SK-N-SH treated with all-trans-retinoic acid at 6 μM for 48 hours (cell line): ENCODE measurements at regions not wholly inside any gene's neighbourhood (a gene's known extent, or its start where the extent isn't known, plus 50 kb on each side); places are given as distances from the start of the nearest gene placed in this dataset.

ENCODE experiments used
- CREB5 ChIP-seq: fragments of 250-450 bp; sonication (Bioruptor Pico); IDR thresholded peaks from 2 replicates; pipeline ENCODE4 v1.5.1; 2020; ENCODE audit warnings: low read depth, mild to moderate bottlenecking, moderate library complexity
- CSDC2 ChIP-seq: fragments of 250-450 bp; sonication (Bioruptor Pico); IDR thresholded peaks from 2 replicates; pipeline ENCODE4 v1.5.0; 2020; ENCODE audit warnings: mild to moderate bottlenecking, moderate library complexity
- ESRRG ChIP-seq: fragments of 250-450 bp; sonication (Bioruptor Pico); IDR thresholded peaks from 2 replicates; pipeline ENCODE4 v1.6.1; 2021; ENCODE audit warnings: mild to moderate bottlenecking
- GLIS3 ChIP-seq: fragments of 250-450 bp; sonication (Bioruptor Pico); IDR thresholded peaks from 2 replicates; pipeline ENCODE4 v1.5.0; 2020; ENCODE audit warnings: mild to moderate bottlenecking, moderate library complexity
- ISL1 ChIP-seq: fragments of 250-450 bp; sonication (Bioruptor Pico); IDR thresholded peaks from 2 replicates; pipeline ENCODE4 v2.1.2; 2022; ENCODE audit warnings: mild to moderate bottlenecking, moderate library complexity
- PATZ1 ChIP-seq: fragments of 250-450 bp; sonication (Bioruptor Pico); IDR thresholded peaks from 2 replicates; pipeline ENCODE4 v1.8.0; 2020; ENCODE audit warnings: mild to moderate bottlenecking, moderate library complexity, borderline replicate concordance
- POU6F1 ChIP-seq: fragments of 250-450 bp; sonication (Bioruptor Pico); IDR thresholded peaks from 2 replicates; pipeline ENCODE4 v1.8.0; 2021; ENCODE audit warnings: low read depth, mild to moderate bottlenecking, moderate library complexity, borderline replicate concordance
- RARB ChIP-seq: fragments of 250-450 bp; sonication (Bioruptor Pico); IDR thresholded peaks from 2 replicates; pipeline ENCODE4 v1.8.0; 2021; ENCODE audit warnings: mild to moderate bottlenecking, moderate library complexity
- TOX ChIP-seq: fragments of 250-450 bp; sonication (Bioruptor Pico); IDR thresholded peaks from 2 replicates; pipeline ENCODE4 v1.8.0; 2021; ENCODE audit warnings: mild to moderate bottlenecking, moderate library complexity, borderline replicate concordance
- TSHZ2 ChIP-seq: fragments of 250-450 bp; sonication (Bioruptor Pico); IDR thresholded peaks from 2 replicates; pipeline ENCODE4 v1.5.0; 2020; ENCODE audit warnings: mild to moderate bottlenecking, moderate library complexity
- ZC3H10 ChIP-seq: fragments of 250-450 bp; sonication (Bioruptor Pico); IDR thresholded peaks from 2 replicates; pipeline ENCODE4 v1.5.1; 2021; ENCODE audit warnings: mild to moderate bottlenecking, moderate library complexity
- ZFP30 ChIP-seq: fragments of 450-650 bp; formaldehyde crosslinking; IDR thresholded peaks from 2 replicates; pipeline ENCODE4 v1.5.0; 2022; ENCODE audit warnings: mild to moderate bottlenecking, moderate library complexity
- ZNF565 ChIP-seq: fragments of 450-650 bp; formaldehyde crosslinking; conservative IDR thresholded peaks from 2 replicates; pipeline ENCODE4 v1.5.0; 2020; ENCODE audit warnings: low read depth, mild to moderate bottlenecking, moderate library complexity
- ZNF70 ChIP-seq: fragments of 450-650 bp; formaldehyde crosslinking; IDR thresholded peaks from 2 replicates; pipeline ENCODE4 v1.5.0; 2020; ENCODE audit warnings: mild to moderate bottlenecking, moderate library complexity

- TF ChIP-seq TSHZ2 (CRISPR knock-in tag) (no peak), ZFP30 (CRISPR knock-in tag) (no peak), GLIS3 (CRISPR knock-in tag) (no peak), ZNF70 (no peak), ZC3H10 (CRISPR knock-in tag) (no peak), POU6F1 (CRISPR knock-in tag) (no peak), CSDC2 (CRISPR knock-in tag) (no peak), ESRRG (CRISPR knock-in tag) (no peak), RARB (CRISPR knock-in tag) (no peak), PATZ1 (no peak), TOX (no peak), ISL1 (no peak), CREB5 (CRISPR knock-in tag) (no peak), ZNF565 (CRISPR knock-in tag) (no peak)
Measured at GRCh38 chr1:81004011-81004410, 796.7 kb upstream of the ADGRL2 start.
